ENCODE measurements at regions not wholly inside any gene's neighbourhood (a gene's known extent, or its start where the extent isn't known, plus 50 kb on each side); places are given as distances from the start of the nearest gene placed in this dataset.
"Not testable (repeated sequence)": the region's sequence is repeated elsewhere in the genome, so short reads cannot be mapped to it uniquely, and the experiment has no call there.

GRCh38 chr1:195872376-195872775 is 735.9 kb downstream of the KCNT2 start:
- ChIA-PET CTCF (no interaction called here), POLR2A (no interaction called here)
- H3K36me3 Mint-ChIP-seq (ENCODE audit: low read depth): no peaks in the 10 kb centered on the region
- H3K4me1 Mint-ChIP-seq: no peaks in the 10 kb centered on the region
- H3K27ac Mint-ChIP-seq: no peak overlapping the region
- no peaks in the 10 kb centered on the region for H3K27me3 Mint-ChIP-seq
- no peak overlapping the region for H3K4me3 Mint-ChIP-seq
- DNase-seq: no peak
- no peaks in the 10 kb centered on the region for H3K9me3 Mint-ChIP-seq

GRCh38 chr1:195867638-195868037 is 740.6 kb downstream of the KCNT2 start:
- CTCF ChIA-PET: no interaction called here
- DNase-seq: no peak
- no peaks in the 10 kb centered on the region for H3K27me3 Mint-ChIP-seq
- no peaks in the 10 kb centered on the region for H3K9me3 Mint-ChIP-seq
- no peak overlapping the region for H3K4me3 Mint-ChIP-seq
- no peaks in the 10 kb centered on the region for H3K36me3 Mint-ChIP-seq (ENCODE audit: low read depth)
- POLR2A ChIA-PET: no interaction called here
- H3K4me1 Mint-ChIP-seq: no peaks in the 10 kb centered on the region
- no peak overlapping the region for H3K27ac Mint-ChIP-seq

- ChIA-PET POLR2A (no interaction called here), CTCF (no interaction called here)
- H3K4me3 Mint-ChIP-seq: no peak overlapping the region
- no peak for DNase-seq
- H3K27ac Mint-ChIP-seq: no peak overlapping the region
- no peaks in the 10 kb centered on the region for H3K27me3 Mint-ChIP-seq
- H3K9me3 Mint-ChIP-seq: no peaks in the 10 kb centered on the region
- H3K4me1 Mint-ChIP-seq: no peaks in the 10 kb centered on the region
- H3K36me3 Mint-ChIP-seq (ENCODE audit: low read depth): no peaks in the 10 kb centered on the region
Measured at GRCh38 chr1:195866781-195867222, 741.4 kb downstream of the KCNT2 start.

GRCh38 chr1:195866091-195866780 is 742.0 kb downstream of the KCNT2 start:
- H3K27ac Mint-ChIP-seq: no peak overlapping the region
- ChIA-PET CTCF (no interaction called here), POLR2A (no interaction called here)
- H3K4me3 Mint-ChIP-seq: no peak overlapping the region
- no peak for DNase-seq
- H3K9me3 Mint-ChIP-seq: no peaks in the 10 kb centered on the region
- H3K4me1 Mint-ChIP-seq: no peaks in the 10 kb centered on the region
- no peaks in the 10 kb centered on the region for H3K36me3 Mint-ChIP-seq (ENCODE audit: low read depth)
- H3K27me3 Mint-ChIP-seq: no peaks in the 10 kb centered on the region

GRCh38 chr1:195851804-195852203 is 756.4 kb downstream of the KCNT2 start:
- Mint-ChIP-seq H3K4me1 (no peaks in the 10 kb centered on the region), H3K27me3 (no peaks in the 10 kb centered on the region), H3K36me3 (ENCODE audit: low read depth) (no peaks in the 10 kb centered on the region)

GRCh38 chr1:195851016-195851601 is 757.1 kb downstream of the KCNT2 start:
- Mint-ChIP-seq H3K9me3 (no peaks in the 10 kb centered on the region), H3K27ac (no peak overlapping the region), H3K4me3 (no peak overlapping the region), H3K36me3 (ENCODE audit: low read depth) (no peaks in the 10 kb centered on the region), H3K4me1 (no peaks in the 10 kb centered on the region), H3K27me3 (no peaks in the 10 kb centered on the region)
- DNase-seq: no peak
- ChIA-PET POLR2A (no interaction called here), CTCF (no interaction called here)

More at GRCh38 chr1:195851804-195852203, 756.4 kb downstream of the KCNT2 start:
- ChIA-PET CTCF (no interaction called here), POLR2A (no interaction called here)
- Mint-ChIP-seq H3K27ac (no peak overlapping the region), H3K9me3 (no peaks in the 10 kb centered on the region), H3K4me3 (no peak overlapping the region)
- no peak for DNase-seq

- no peaks in the 10 kb centered on the region for H3K27me3 Mint-ChIP-seq
- CTCF ChIA-PET: no interaction called here
- POLR2A ChIA-PET: no interaction called here
- no peak overlapping the region for H3K4me3 Mint-ChIP-seq
- no peak overlapping the region for H3K27ac Mint-ChIP-seq
- H3K9me3 Mint-ChIP-seq: no peaks in the 10 kb centered on the region
- no peaks in the 10 kb centered on the region for H3K36me3 Mint-ChIP-seq (ENCODE audit: low read depth)
- DNase-seq: no peak
- H3K4me1 Mint-ChIP-seq: no peaks in the 10 kb centered on the region
Measured at GRCh38 chr1:195849180-195849579, 759.1 kb downstream of the KCNT2 start.

- CTCF ChIA-PET, H3K9me3 Mint-ChIP-seq, H3K27me3 Mint-ChIP-seq: not testable (repeated sequence)
Measured at GRCh38 chr1:195847957-195848875, 760.0 kb downstream of the KCNT2 start.

GRCh38 chr1:195831789-195832188 is 776.5 kb downstream of the KCNT2 start:
- H3K4me3 Mint-ChIP-seq: no peak overlapping the region

More at GRCh38 chr1:195847957-195848875, 760.0 kb downstream of the KCNT2 start:
- H3K27ac Mint-ChIP-seq; DNase-seq; H3K36me3 Mint-ChIP-seq (ENCODE audit: low read depth); POLR2A ChIA-PET; H3K4me3 Mint-ChIP-seq; H3K4me1 Mint-ChIP-seq: not testable (repeated sequence)

GRCh38 chr1:195828325-195828724 is 779.9 kb downstream of the KCNT2 start:
- POLR2A ChIA-PET: no interaction called here
- no peak for DNase-seq
- no peak overlapping the region for H3K4me3 Mint-ChIP-seq
- H3K36me3 Mint-ChIP-seq (ENCODE audit: low read depth): no peaks in the 10 kb centered on the region
- no peaks in the 10 kb centered on the region for H3K9me3 Mint-ChIP-seq
- CTCF ChIA-PET: no interaction called here
- H3K4me1 Mint-ChIP-seq: no peaks in the 10 kb centered on the region
- H3K27me3 Mint-ChIP-seq: no peaks in the 10 kb centered on the region
- no peak overlapping the region for H3K27ac Mint-ChIP-seq

More at GRCh38 chr1:195831789-195832188, 776.5 kb downstream of the KCNT2 start:
- no peaks in the 10 kb centered on the region for H3K9me3 Mint-ChIP-seq
- no peaks in the 10 kb centered on the region for H3K4me1 Mint-ChIP-seq
- ChIA-PET CTCF (no interaction called here), POLR2A (no interaction called here)
- no peaks in the 10 kb centered on the region for H3K36me3 Mint-ChIP-seq (ENCODE audit: low read depth)
- DNase-seq: no peak
- H3K27me3 Mint-ChIP-seq: no peaks in the 10 kb centered on the region
- no peak overlapping the region for H3K27ac Mint-ChIP-seq

- H3K4me1 Mint-ChIP-seq: no peaks in the 10 kb centered on the region
- peaks cover 7% of the 10 kb centered on the region for H3K9me3 Mint-ChIP-seq
- H3K27me3 Mint-ChIP-seq: no peaks in the 10 kb centered on the region
- H3K36me3 Mint-ChIP-seq (ENCODE audit: low read depth): no peaks in the 10 kb centered on the region
- ChIA-PET CTCF (no interaction called here), POLR2A (no interaction called here)
- no peak for DNase-seq
- no peak overlapping the region for H3K4me3 Mint-ChIP-seq
- H3K27ac Mint-ChIP-seq: no peak overlapping the region
Measured at GRCh38 chr1:195820925-195821324, 787.3 kb downstream of the KCNT2 start.

- Mint-ChIP-seq H3K27me3 (no peaks in the 10 kb centered on the region), H3K27ac (no peak overlapping the region), H3K4me3 (no peak overlapping the region), H3K9me3 (no peaks in the 10 kb centered on the region), H3K4me1 (no peaks in the 10 kb centered on the region), H3K36me3 (ENCODE audit: low read depth) (no peaks in the 10 kb centered on the region)
- CTCF ChIA-PET: no interaction called here
- no peak for DNase-seq
- POLR2A ChIA-PET: no interaction called here
Measured at GRCh38 chr1:195806060-195806459, 802.2 kb downstream of the KCNT2 start.

- Mint-ChIP-seq H3K4me1 (no peaks in the 10 kb centered on the region), H3K36me3 (ENCODE audit: low read depth) (no peaks in the 10 kb centered on the region)
- CTCF ChIA-PET: no interaction called here
Measured at GRCh38 chr1:195804547-195804946, 803.7 kb downstream of the KCNT2 start.

More at GRCh38 chr1:195804547-195804946, 803.7 kb downstream of the KCNT2 start:
- no peak overlapping the region for H3K4me3 Mint-ChIP-seq
- no peaks in the 10 kb centered on the region for H3K27me3 Mint-ChIP-seq
- POLR2A ChIA-PET: no interaction called here
- H3K27ac Mint-ChIP-seq: no peak overlapping the region
- no peak for DNase-seq
- H3K9me3 Mint-ChIP-seq: no peaks in the 10 kb centered on the region
